Ureter (tissue), 1 donor: ENCODE measurements at regions not wholly inside any gene's neighbourhood (a gene's known extent, or its start where the extent isn't known, plus 50 kb on each side); places are given as distances from the start of the nearest gene placed in this dataset.
A peak's percentile ranks its signal among the peaks of the same experiment; 100 is the strongest.

Experiments used
- DNase-seq: peaks from one replicate; pipeline ENCODE4 v3.0.0-alpha.2; 2020; ENCODE audit warnings: low spot score
- donor health status: DM: yes; HTN: yes; CAD: no.

DNA sequence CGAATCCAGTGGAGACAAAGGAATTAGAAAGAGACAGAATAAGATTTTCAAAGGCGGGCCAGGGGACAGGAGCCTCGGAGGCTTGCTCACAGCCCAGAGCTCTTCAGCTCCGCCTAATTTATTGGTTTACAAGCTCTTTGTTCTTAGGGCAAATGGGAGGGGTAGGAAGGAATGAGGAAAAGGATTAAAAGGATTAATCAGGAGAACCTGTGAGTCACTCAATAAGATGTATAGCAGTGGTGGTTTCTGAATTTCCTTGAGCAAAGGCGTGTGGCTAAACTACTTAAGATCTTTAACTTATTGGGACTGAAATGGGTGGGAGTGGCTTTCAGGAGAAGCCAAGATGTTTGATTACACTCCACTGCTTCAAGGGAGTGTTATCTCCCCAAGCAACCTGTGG, 456.0 kb upstream of the SPANXN1 start:
- DNase-seq = no peak

DNA sequence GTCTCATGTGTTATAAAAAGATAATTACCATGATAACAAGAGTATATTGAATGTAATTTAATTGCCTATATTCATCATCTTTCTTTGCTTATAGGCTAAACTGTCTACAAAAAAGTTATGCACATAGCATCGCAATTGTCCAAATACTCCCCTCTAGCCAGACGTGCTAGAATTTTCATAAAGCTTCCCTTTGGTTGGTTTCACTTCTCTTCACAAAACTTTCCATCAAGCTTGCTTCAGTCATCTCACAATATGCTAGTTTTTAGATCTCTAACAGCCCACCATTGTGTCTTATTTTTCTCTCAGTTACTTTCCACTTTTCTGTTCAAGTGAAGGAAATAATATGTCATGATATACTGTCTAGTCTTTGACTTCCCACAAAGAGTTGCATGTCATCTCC, 448.3 kb upstream of the SPANXN1 start:
- DNase-seq = no peak

DNA sequence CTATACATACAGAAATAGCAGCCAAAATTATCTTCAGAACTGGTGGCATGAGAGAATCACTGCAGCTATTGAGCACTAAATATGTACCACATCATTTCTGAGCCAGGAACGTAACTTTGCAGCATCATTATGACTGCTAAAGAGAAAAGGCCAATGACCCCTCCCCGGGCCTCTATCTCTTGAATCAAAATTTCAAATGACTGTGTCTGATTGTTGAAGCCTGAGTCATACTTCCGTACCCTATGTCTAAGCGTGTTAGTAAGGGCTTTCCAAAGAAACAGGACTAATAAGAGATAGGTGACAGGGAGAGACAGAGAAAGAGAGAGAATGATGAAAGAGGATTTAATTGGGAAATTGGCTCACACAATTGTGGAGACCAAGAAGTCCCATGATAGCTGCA, 445.5 kb upstream of the SPANXN1 start:
- DNase-seq = peak; percentile 41

DNA sequence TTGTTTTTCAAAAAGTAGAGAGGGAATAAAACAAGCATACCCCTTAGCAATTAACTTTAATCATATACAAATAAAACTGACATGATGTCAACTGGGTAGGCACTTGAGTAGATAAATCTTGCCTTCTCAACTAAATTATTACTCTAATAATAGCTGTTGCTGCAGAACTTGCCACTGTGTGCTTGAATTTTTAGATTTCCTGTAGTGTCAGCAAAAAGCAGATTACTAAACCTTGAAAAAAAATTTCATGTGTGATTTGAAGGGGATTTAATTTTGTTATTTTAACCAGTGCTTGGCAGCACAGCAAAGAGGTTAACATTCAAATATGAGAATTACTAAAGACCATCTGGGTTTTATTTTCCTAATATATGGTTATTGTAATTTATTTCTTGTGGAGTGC, 438.3 kb upstream of the SPANXN1 start:
- DNase-seq = no peak

DNA sequence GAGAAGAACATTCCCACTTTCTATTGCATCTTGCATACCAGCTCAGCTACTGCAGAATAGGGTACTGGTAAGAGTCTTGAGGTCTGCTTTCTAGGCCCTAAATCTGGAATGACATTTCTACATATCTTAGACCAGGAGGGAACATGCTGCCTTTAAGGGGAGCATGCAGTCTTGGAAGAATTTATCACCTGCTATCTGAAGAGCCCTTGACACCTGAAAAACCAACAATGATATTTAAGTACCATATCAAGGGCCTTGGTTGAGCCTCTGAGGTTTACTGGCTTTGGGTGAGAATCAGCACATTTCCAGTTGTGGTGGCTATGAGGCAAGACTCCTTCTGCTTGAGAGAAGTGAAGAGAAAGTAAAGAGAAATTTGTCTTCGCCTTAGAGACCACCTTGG, 436.8 kb upstream of the SPANXN1 start:
- no peak for DNase-seq

DNA sequence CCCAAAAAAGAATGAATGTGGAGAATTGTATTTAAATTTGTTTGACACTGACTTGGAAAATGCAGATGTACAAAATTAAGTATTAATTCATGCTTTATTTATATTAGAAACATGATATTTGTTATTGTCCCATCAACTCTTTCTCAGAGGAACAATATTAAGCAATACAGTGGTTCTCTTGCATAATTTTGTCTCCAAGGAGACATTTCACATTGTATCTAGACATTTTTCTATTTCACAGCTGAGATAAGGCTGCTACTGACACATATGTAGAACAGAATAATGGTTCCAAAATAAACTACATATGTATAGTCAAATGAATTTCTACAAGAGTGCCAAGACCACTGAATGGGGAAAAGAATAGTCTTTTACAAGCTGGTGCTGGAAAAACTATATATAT, 427.9 kb upstream of the SPANXN1 start:
- DNase-seq = no peak

DNA sequence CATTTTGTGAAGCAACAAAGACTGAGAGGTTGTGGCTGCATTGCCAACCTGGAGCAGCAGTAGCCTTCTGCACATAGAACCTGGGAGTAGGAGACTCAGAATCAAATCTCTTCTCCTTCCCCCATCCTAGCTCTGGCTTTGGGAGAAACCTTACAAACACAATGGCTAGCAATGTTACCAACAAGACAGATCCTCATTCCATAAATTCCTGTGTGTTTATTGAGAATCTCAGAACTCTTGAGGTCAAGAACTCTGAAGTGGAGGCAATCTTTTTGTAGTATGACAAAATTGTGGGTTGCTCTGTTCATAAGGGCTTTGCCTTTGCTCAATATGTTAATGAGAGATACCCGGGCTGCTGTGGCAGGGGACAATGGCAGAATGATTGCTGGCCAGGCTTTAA, 406.7 kb upstream of the SPANXN1 start:
- no peak for DNase-seq

DNA sequence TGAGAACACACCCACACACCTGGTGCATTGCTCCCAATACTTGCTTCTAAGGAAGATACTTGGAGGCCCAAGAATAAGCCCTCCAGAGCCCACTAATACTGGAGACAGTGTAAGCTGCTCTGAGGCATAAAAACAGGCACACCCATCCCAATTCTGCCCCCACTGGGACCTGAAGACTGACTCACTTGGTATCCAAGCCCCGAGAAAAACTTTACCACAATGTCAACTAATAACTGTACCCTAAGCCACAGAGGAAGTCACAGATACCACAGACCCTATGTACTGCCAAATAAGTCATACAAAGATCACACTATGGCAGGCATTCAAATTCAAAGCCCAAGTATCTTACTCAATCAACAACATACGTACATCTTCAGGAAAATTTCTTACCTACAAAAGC, 398.2 kb upstream of the SPANXN1 start:
- no peak for DNase-seq

DNA sequence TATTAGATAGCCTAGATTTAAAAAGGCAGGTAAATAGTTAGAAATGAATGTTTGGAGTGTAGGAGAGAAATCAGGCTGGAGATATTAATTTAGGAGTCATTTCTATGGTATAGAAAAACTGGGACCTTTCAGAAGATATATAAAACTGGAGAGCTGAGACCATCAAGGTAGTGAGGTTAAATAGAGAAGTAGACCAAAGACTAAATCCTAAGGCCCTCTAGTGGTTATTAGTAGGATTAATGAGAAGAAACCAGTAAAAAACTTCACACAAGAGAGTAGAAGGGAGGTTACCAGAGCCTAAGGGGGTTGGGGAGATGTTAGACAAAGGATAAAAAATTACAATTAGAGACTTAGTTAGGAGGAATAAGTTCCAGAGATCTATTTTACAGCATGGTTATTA, 351.0 kb upstream of the SPANXN1 start:
- no peak for DNase-seq

DNA sequence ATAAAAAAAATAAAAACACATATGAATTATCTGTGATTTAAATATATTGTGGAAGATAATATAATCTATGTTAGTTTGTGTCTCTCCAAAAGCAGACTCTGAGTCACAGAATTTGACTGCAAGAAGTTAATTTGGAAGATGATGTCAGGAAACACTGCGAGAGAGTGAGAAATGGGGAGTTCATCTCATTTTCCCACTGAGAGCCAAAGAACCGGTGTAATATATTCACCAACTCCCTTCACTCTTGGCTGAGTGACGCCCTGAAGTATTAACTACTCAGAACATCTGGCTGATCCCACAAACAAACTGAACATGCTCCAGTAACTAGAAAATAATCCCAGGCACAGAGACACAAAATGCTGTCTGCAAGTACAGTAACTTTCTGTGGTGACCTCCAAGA, 345.8 kb upstream of the SPANXN1 start:
- DNase-seq = no peak

DNA sequence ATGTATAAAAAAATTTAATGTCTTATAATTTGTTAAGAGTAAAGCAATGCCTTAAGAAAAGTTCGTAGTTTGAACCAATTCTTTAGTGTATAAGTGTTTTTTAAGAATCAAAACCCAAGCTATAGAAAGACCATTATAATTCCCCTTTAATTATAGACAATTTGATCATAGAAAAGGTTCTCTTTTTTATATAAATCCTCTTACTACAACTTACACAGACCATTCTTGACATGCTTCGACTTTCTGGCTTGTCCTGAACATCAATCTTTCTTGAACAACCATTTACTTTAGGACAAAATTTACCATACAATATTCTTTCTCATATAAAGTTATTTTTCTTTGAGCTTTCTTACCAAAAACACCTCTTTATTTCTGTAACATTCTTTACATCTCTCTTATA, 330.5 kb upstream of the SPANXN1 start:
- no peak for DNase-seq

DNA sequence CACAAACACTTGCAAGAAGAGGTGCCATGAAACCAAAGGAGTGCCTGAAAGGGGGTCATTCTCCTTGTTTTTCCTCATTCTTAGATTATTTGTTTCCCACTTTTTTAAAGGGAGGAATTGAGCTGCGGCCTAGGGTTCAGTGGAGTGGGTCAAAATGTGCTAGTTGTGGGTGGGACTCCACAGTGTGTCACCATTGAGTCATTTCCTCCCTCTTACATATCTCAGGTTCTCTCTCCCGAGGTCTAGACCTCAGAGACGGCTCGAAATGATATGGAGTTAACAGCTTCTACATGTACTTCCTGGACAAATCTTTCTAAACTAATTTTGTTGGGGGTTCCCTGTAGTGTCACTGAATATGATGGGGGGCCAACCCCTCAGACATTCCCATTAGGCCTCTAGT, 328.4 kb upstream of the SPANXN1 start:
- DNase-seq = no peak

DNA sequence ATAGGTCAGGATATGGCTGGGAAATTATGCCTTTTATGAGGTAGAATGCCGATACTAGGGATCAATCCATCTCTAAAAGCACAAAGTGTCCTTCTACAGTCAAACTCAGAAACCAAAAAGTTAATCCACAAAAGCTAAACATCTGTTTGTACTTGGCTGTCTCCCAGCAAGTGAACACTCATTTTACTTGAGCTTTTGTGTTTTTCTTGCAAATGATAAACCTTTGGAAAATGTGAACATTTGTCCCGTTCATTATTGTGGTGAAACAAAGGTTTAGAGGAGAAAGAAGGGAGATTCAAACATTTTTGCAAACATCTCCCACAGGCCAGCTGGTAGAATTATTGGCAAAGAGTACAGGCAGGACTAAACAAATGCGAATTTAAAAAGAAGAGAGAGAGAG, 300.6 kb upstream of the SPANXN1 start:
- no peak for DNase-seq
